Progenitor cell of endocrine pancreas (in vitro differentiated cells): ENCODE measurements at regions not wholly inside any gene's neighbourhood (a gene's known extent, or its start where the extent isn't known, plus 50 kb on each side); places are given as distances from the start of the nearest gene placed in this dataset.

Experiments
- DNase-seq: peaks from one replicate; pipeline ENCODE4 v3.0.0; 2021; ENCODE audit warnings: low spot score; ENCODE audit not compliant: unreplicated experiment
- H3K27ac Mint-ChIP-seq: 2 replicates; pipeline ENCODE4 v1.8.0; 2021; ENCODE audit warnings: mild to moderate bottlenecking, moderate library complexity, mixed read lengths
- H3K27me3 Mint-ChIP-seq: 2 replicates; pipeline ENCODE4 v1.8.0; 2021; ENCODE audit warnings: mixed read lengths
- H3K36me3 Mint-ChIP-seq: 2 replicates; pipeline ENCODE4 v1.8.0; 2022; ENCODE audit warnings: mixed read lengths; ENCODE audit not compliant: insufficient read depth
- H3K4me1 Mint-ChIP-seq: 2 replicates; pipeline ENCODE4 v1.8.0; 2021; ENCODE audit warnings: low read depth, mixed read lengths
- H3K4me3 Mint-ChIP-seq: 2 replicates; pipeline ENCODE4 v1.8.0; 2021; ENCODE audit warnings: low read depth, mild to moderate bottlenecking, moderate library complexity, mixed read lengths
- H3K9me3 Mint-ChIP-seq: 2 replicates; pipeline ENCODE4 v1.8.0; 2021; ENCODE audit warnings: low read depth, mixed read lengths
- TF ChIP-seq, protein P1 (sequence below): fragments of 200-600 bp; sonication (generic); IDR thresholded peaks from one replicate; pipeline ENCODE4 v1.5.0; 2021; ENCODE audit warnings: antibody characterized with exemption, mild to moderate bottlenecking; ENCODE audit not compliant: unreplicated experiment

DNA sequence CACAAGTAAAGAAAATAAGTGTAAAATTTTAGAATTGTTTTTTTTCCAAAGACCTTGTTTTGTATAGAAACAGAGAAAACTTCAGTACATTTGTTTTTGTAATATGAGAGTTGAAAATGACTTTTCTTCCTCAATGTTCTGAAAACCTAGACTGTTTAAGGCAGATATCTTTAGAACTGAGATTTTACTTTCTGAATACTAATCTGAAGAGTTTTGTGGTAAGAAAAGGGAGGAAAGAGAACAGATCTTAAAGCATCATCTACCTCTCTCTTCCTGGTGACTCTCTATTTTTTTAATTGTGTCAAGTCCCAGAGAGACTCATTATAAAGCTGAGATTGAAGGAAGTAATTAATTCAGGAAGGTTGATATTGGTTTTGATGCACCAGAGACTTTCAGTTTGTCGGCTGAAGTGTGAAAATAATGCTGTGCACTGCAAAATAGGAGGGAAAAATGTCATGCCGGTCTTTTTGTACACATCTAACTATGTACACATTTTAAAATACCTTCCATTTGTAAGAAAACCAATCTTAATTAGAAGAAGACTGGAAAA is 142.1 kb upstream of the NAALADL2 start:
- Mint-ChIP-seq H3K4me1 (no peaks in the 10 kb centered on the region), H3K27me3 (no peaks in the 10 kb centered on the region), H3K9me3 (peaks cover 4% of the 10 kb centered on the region), H3K4me3 (no peak overlapping the region), H3K36me3 (peaks cover 1% of the 10 kb centered on the region), H3K27ac (no peak overlapping the region)
- TF ChIP-seq, protein P1, sequence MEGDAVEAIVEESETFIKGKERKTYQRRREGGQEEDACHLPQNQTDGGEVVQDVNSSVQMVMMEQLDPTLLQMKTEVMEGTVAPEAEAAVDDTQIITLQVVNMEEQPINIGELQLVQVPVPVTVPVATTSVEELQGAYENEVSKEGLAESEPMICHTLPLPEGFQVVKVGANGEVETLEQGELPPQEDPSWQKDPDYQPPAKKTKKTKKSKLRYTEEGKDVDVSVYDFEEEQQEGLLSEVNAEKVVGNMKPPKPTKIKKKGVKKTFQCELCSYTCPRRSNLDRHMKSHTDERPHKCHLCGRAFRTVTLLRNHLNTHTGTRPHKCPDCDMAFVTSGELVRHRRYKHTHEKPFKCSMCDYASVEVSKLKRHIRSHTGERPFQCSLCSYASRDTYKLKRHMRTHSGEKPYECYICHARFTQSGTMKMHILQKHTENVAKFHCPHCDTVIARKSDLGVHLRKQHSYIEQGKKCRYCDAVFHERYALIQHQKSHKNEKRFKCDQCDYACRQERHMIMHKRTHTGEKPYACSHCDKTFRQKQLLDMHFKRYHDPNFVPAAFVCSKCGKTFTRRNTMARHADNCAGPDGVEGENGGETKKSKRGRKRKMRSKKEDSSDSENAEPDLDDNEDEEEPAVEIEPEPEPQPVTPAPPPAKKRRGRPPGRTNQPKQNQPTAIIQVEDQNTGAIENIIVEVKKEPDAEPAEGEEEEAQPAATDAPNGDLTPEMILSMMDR, result no peak
- DNase-seq, result no peak

DNA sequence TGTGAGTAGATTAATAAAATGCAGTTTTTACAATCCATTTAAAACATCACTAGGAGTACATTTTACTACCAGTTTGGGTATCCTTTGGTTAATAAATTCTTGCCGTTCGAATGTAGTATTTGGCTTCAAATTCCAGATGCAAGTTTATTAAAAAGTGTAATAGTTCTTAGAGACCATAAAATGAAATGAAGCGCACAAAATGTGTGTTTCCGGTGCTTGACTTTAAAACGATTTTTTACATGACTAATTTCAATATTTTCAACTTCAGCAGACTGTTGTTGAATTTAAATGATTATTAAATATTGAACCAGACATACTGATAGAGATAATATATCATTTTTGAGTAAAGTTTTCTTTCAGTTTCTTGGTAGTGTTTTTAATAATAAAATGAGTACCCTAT is 138.4 kb upstream of the NAALADL2 start:
- H3K4me3 Mint-ChIP-seq, result no peak overlapping the region
- H3K27me3 Mint-ChIP-seq, result no peaks in the 10 kb centered on the region
- no peaks in the 10 kb centered on the region for H3K9me3 Mint-ChIP-seq
- H3K36me3 Mint-ChIP-seq, result no peaks in the 10 kb centered on the region
- no peak overlapping the region for H3K27ac Mint-ChIP-seq
- no peak for DNase-seq
- no peaks in the 10 kb centered on the region for H3K4me1 Mint-ChIP-seq
- TF ChIP-seq, protein P1, result no peak

DNA sequence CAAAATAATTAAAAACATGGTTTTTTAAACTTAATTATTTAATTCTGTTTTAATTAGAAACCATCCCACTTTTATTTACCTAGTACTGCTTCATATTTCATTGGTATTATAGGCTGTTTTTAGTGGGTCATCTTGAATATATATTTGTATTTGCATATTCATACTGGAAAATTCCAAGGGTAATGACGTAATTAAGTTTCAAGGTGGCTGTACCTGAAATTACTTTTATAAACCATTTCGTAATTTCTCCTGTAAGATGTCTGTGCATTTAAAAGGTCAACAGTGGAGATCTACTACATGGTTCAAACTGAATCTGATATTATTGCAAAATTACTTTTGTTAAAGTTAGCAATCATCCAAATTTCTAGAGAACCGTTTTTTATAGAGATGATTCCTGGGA is 133.8 kb upstream of the NAALADL2 start:
- Mint-ChIP-seq H3K4me3 (no peak overlapping the region), H3K9me3 (no peaks in the 10 kb centered on the region), H3K36me3 (no peaks in the 10 kb centered on the region), H3K4me1 (no peaks in the 10 kb centered on the region), H3K27ac (no peak overlapping the region), H3K27me3 (no peaks in the 10 kb centered on the region)
- no peak for DNase-seq
- TF ChIP-seq, protein P1, result no peak

DNA sequence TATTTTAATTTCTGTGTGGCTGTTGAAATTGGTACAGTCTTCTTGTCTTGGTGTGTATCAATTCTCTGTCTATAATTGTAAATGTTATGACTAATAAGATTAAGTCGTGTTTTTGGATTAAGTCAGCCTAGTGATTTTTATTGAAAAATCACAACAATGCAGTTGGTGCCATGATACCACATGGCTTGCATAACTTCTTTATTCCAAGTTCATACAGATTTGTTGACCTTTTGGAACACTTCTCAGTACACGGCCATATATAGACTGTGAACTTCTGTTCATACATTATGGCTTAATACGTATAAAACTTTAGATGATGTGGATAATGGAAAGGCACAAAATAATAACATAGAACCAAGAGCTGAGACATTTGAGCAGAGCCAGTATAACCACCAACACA is 121.2 kb upstream of the NAALADL2 start:
- Mint-ChIP-seq H3K27me3 (no peaks in the 10 kb centered on the region), H3K27ac (no peak overlapping the region)

DNA sequence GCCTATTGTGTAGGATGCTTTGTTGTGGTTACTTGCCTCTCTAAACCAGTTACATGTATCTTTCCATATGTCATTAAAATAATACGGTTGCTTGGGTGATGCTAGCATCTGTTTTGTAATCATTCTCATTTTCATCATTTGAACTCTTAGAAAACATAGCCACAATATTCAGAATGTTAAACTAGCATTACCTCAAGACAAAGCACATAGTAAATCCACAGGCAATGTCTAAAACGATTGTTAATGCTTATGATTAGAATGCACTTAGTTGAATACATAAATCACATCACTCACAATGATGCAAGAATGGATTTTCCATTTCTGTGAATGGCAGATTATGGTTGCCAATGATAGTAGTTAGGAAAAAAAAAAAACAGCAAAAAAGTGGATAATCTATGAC is 110.0 kb upstream of the NAALADL2 start:
- DNase-seq, result no peak
- H3K27ac Mint-ChIP-seq, result no peak overlapping the region
- H3K4me1 Mint-ChIP-seq, result no peaks in the 10 kb centered on the region
- no peaks in the 10 kb centered on the region for H3K27me3 Mint-ChIP-seq
- H3K4me3 Mint-ChIP-seq, result no peak overlapping the region
- peaks cover 14% of the 10 kb centered on the region for H3K9me3 Mint-ChIP-seq
- TF ChIP-seq, protein P1, result no peak
- H3K36me3 Mint-ChIP-seq, result no peaks in the 10 kb centered on the region

More for the DNA sequence above, 121.2 kb upstream of the NAALADL2 start:
- Mint-ChIP-seq H3K4me3 (no peak overlapping the region), H3K9me3 (no peaks in the 10 kb centered on the region), H3K36me3 (no peaks in the 10 kb centered on the region), H3K4me1 (no peaks in the 10 kb centered on the region)
- TF ChIP-seq, protein P1, result no peak
- no peak for DNase-seq
